PC-3 (cell line): ENCODE measurements at regions not wholly inside any gene's neighbourhood (a gene's known extent, or its start where the extent isn't known, plus 50 kb on each side); places are given as distances from the start of the nearest gene placed in this dataset.

ENCODE experiments used
- EZH2phosphoT487 ChIP-seq: fragments of 300-600 bp; sonication (generic); IDR thresholded peaks from 2 replicates; pipeline ENCODE4 v1.6.1; 2018; ENCODE audit warnings: mild to moderate bottlenecking, antibody characterized with exemption, low read length, borderline replicate concordance
- TF ChIP-seq, protein P1 (sequence below): fragments of 300-600 bp; sonication (generic); conservative IDR thresholded peaks from 2 replicates; pipeline ENCODE4 v1.5.1; 2017; ENCODE audit warnings: antibody characterized with exemption, low read depth, mild to moderate bottlenecking, low read length

- TF ChIP-seq, protein P1, sequence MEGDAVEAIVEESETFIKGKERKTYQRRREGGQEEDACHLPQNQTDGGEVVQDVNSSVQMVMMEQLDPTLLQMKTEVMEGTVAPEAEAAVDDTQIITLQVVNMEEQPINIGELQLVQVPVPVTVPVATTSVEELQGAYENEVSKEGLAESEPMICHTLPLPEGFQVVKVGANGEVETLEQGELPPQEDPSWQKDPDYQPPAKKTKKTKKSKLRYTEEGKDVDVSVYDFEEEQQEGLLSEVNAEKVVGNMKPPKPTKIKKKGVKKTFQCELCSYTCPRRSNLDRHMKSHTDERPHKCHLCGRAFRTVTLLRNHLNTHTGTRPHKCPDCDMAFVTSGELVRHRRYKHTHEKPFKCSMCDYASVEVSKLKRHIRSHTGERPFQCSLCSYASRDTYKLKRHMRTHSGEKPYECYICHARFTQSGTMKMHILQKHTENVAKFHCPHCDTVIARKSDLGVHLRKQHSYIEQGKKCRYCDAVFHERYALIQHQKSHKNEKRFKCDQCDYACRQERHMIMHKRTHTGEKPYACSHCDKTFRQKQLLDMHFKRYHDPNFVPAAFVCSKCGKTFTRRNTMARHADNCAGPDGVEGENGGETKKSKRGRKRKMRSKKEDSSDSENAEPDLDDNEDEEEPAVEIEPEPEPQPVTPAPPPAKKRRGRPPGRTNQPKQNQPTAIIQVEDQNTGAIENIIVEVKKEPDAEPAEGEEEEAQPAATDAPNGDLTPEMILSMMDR = no peak
- TF ChIP-seq EZH2phosphoT487 = no peak
Observed at GRCh38 chr18:66159451-66159850, 408.6 kb downstream of the CDH7 start.
